A673 (cell line): ENCODE measurements at regions not wholly inside any gene's neighbourhood (a gene's known extent, or its start where the extent isn't known, plus 50 kb on each side); places are given as distances from the start of the nearest gene placed in this dataset.

Source experiments
- BruUV-seq: library from RNA; stranded (reverse); fragments of 400-500 nt; replicated peaks from 2 replicates; lab custom pipeline; 2021; lab: Mats Ljungman, UMichigan
- CTCF ChIA-PET: fragments of 300-600 bp; sonication (Branson Sonifier 250); formaldehyde crosslinking; loops from one replicate; lab custom pipeline; 2022; ENCODE audit warnings: antibody characterized with exemption; lab: Charles Lee
- POLR2A ChIA-PET: fragments of 300-600 bp; sonication (Branson Sonifier 250); formaldehyde crosslinking; loops from one replicate; lab custom pipeline; 2022; ENCODE audit warnings: antibody characterized with exemption; ENCODE audit not compliant: low non-redundant PET; lab: Charles Lee
- DNase-seq: peaks from one replicate; pipeline ENCODE4 v3.0.0-alpha.2; 2015; ENCODE audit warnings: low spot score
- H3K27ac ChIP-seq: fragments of 200-600 bp; sonication (generic); 2 replicates; pipeline ENCODE4 v1.5.1; 2016; ENCODE audit warnings: mixed run types, low read depth, mild to moderate bottlenecking, mixed read lengths, antibody characterized with exemption, low read length; ENCODE audit not compliant: poor library complexity, severe bottlenecking
- H3K27me3 ChIP-seq: fragments of 200-600 bp; sonication (generic); replicated peaks from 2 replicates; pipeline ENCODE4 v1.6.1; 2017; ENCODE audit warnings: mixed run types, low read depth, mild to moderate bottlenecking, mixed read lengths, antibody characterized with exemption, low read length; ENCODE audit not compliant: insufficient read depth, poor library complexity
- H3K36me3 ChIP-seq: fragments of 200-600 bp; sonication (generic); 2 replicates; pipeline ENCODE4 v1.6.1; 2016; ENCODE audit warnings: mixed run types, mild to moderate bottlenecking, mixed read lengths, antibody characterized with exemption, low read length; ENCODE audit not compliant: insufficient read depth, poor library complexity, severe bottlenecking
- H3K4me1 ChIP-seq: fragments of 200-600 bp; sonication (generic); 2 replicates; pipeline ENCODE4 v1.6.1; 2017; ENCODE audit warnings: mixed run types, mild to moderate bottlenecking, mixed read lengths, antibody characterized with exemption, low read length; ENCODE audit not compliant: insufficient read depth, poor library complexity, severe bottlenecking
- H3K4me3 ChIP-seq: fragments of 200-600 bp; sonication (generic); 2 replicates; pipeline ENCODE4 v1.5.1; 2016; ENCODE audit warnings: low read depth, mixed run types, mild to moderate bottlenecking, mixed read lengths, low read length; ENCODE audit not compliant: poor library complexity, severe bottlenecking
- H3K9me3 ChIP-seq: fragments of 200-600 bp; sonication (generic); 2 replicates; pipeline ENCODE4 v1.6.1; 2016; ENCODE audit warnings: mixed run types, low read depth, mild to moderate bottlenecking, mixed read lengths, antibody characterized with exemption, low read length; ENCODE audit not compliant: poor library complexity, severe bottlenecking
- CTCF ChIP-seq: fragments of 300-800, 200-600 bp; sonication (generic); conservative IDR thresholded peaks from 2 replicates; pipeline ENCODE4 v1.5.1; 2017; ENCODE audit warnings: low read depth, mild to moderate bottlenecking, antibody characterized with exemption, low read length, moderate library complexity, mixed read lengths
- EZH2 ChIP-seq: fragments of 200-600 bp; sonication (generic); IDR thresholded peaks from 2 replicates; pipeline ENCODE4 v1.6.1; 2017; ENCODE audit warnings: borderline replicate concordance, low read depth, mild to moderate bottlenecking, mixed read lengths, antibody characterized with exemption, low read length; ENCODE audit not compliant: poor library complexity, severe bottlenecking
- intact Hi-C: fragments of 100-400 bp; cut with micrococcal nuclease; formaldehyde crosslinking; loops from one replicate; pipeline ENCODE4 v1.10.0; 2022; ENCODE audit not compliant: unreplicated experiment

GRCh38 chr21:35370071-35370470 is 321.0 kb upstream of the RUNX1 start:
- CTCF ChIA-PET, result no interaction called here
- Histone ChIP-seq H3K9me3 (no peaks in the 10 kb centered on the region), H3K4me1 (no peaks in the 10 kb centered on the region), H3K4me3 (no peak overlapping the region), H3K27ac (no peak overlapping the region), H3K36me3 (no peaks in the 10 kb centered on the region), H3K27me3 (no peaks in the 10 kb centered on the region)
- TF ChIP-seq EZH2 (no peak), CTCF (no peak)
- intact Hi-C loops, result no loop called here
- POLR2A ChIA-PET, result no interaction called here
- DNase-seq, result no peak
- no TSS peak for BruUV-seq

- H3K4me3 ChIP-seq, result no peak overlapping the region
- DNase-seq, result no peak
- CTCF ChIA-PET, result no interaction called here
- H3K9me3 ChIP-seq, result no peaks in the 10 kb centered on the region
- intact Hi-C loops, result no loop called here
- POLR2A ChIA-PET, result no interaction called here
- H3K27me3 ChIP-seq, result no peaks in the 10 kb centered on the region
- BruUV-seq, result no TSS peak
- no peak overlapping the region for H3K27ac ChIP-seq
- H3K36me3 ChIP-seq, result no peaks in the 10 kb centered on the region
- no peak for TF ChIP-seq CTCF
- no peak for TF ChIP-seq EZH2
- no peaks in the 10 kb centered on the region for H3K4me1 ChIP-seq
Measured at GRCh38 chr21:35368326-35368725, 319.2 kb upstream of the RUNX1 start.

GRCh38 chr21:35367553-35367952 is 318.5 kb upstream of the RUNX1 start:
- intact Hi-C loops, result no loop called here
- H3K4me1 ChIP-seq, result no peaks in the 10 kb centered on the region
- DNase-seq, result no peak
- H3K36me3 ChIP-seq, result no peaks in the 10 kb centered on the region
- no TSS peak for BruUV-seq
- TF ChIP-seq EZH2 (no peak), CTCF (no peak)
- H3K9me3 ChIP-seq, result no peaks in the 10 kb centered on the region
- no peak overlapping the region for H3K4me3 ChIP-seq
- CTCF ChIA-PET, result no interaction called here
- POLR2A ChIA-PET, result interaction anchor here (0.6 kb wide), 1 partner anchor 39 kb away, joined by 3 read pairs; no protein-coding TSS in a partner anchor
- H3K27ac ChIP-seq, result no peak overlapping the region
- no peaks in the 10 kb centered on the region for H3K27me3 ChIP-seq
